Stomach (tissue), 8 donors: ENCODE measurements at regions not wholly inside any gene's neighbourhood (a gene's known extent, or its start where the extent isn't known, plus 50 kb on each side); places are given as distances from the start of the nearest gene placed in this dataset.

Experiments used
- DNase-seq, 2 donors: peaks; one replicate each; pipeline versions ENCODE4 v3.0.0 to v3.0.0-alpha.2; 2013 to 2019
- H3K27ac ChIP-seq, 5 donors: fragments of 200-600 bp in 4 of 5; sonication (generic) in 4 of 5; one replicate each; pipeline ENCODE4 v1.5.1; 2013 to 2019; ENCODE audit warnings: mild to moderate bottlenecking in 1 of 5, moderate library complexity in 1 of 5
- H3K27me3 ChIP-seq, 3 donors: fragments of 200-600 bp; sonication (generic); one replicate each; pipeline ENCODE4 v1.5.1; 2017 to 2019; ENCODE audit warnings: mixed run types in 1 of 3
- H3K36me3 ChIP-seq, 4 donors: fragments of 200-600 bp; sonication (generic); 1 replicate in 3 of 4; 2 replicates in 1 of 4; pipeline ENCODE4 v1.5.1; 2016 to 2019
- H3K4me1 ChIP-seq, 4 donors: fragments of 200-600 bp; sonication (generic); one replicate each; pipeline ENCODE4 v1.5.1; 2016 to 2019
- H3K4me3 ChIP-seq, 4 donors: fragments of 200-600 bp; sonication (generic) in 3 of 4; one replicate each; pipeline ENCODE4 v1.5.1; 2016 to 2019; ENCODE audit warnings: mild to moderate bottlenecking in 1 of 4
- H3K9me3 ChIP-seq, 4 donors: fragments of 200-600 bp; sonication (generic); one replicate each; pipeline ENCODE4 v1.5.1; 2016 to 2019
- CTCF ChIP-seq, 7 experiments: fragments of 450-650 bp in 4 of 7; fragments of 200-600 bp in 3 of 7; sonication (generic) in 3 of 7; IDR thresholded peaks; one replicate each; pipeline ENCODE4 v1.5.1; 2016 to 2019; ENCODE audit warnings: antibody characterized with exemption in 7 of 7, control low read depth in 2 of 7, mild to moderate bottlenecking in 1 of 7
- EP300 ChIP-seq: sonication (generic); formaldehyde crosslinking; IDR thresholded peaks from one replicate; pipeline ENCODE4 v1.6.1; 2017; ENCODE audit warnings: antibody characterized with exemption
- POLR2A ChIP-seq, 4 donors: fragments of 450-650 bp; IDR thresholded peaks; one replicate each; pipeline ENCODE4 v1.6.1; 2016; ENCODE audit warnings: antibody characterized with exemption in 4 of 4, control low read depth in 2 of 4, mild to moderate bottlenecking in 1 of 4, moderate library complexity in 1 of 4
- POLR2AphosphoS5 ChIP-seq, 3 donors: sonication (generic); formaldehyde crosslinking; IDR thresholded peaks; one replicate each; pipeline ENCODE4 v1.6.1; 2016; ENCODE audit warnings: antibody characterized with exemption in 3 of 3
- WGBS, 5 donors: extraction: QIAGEN DNeasy Blood & Tissue Kit in 3 of 5; methylation state at CpG; one replicate each; pipeline versions ENCODE4 v1.1.5 to v1.1.7; 2013 to 2018; 5-methylcytosine and 5-hydroxymethylcytosine counted together
- intact Hi-C: fragments of 100-400 bp; cut with DNase I; formaldehyde crosslinking; loops from one replicate; pipeline ENCODE4 v1.15.1; 2023; ENCODE audit warnings: low total_unique reads
- donor health status: healthy with polysubstance abuse.
- donor health status: Bipolar disorder and iron deficiency.
- donor health status: healthy.

DNA sequence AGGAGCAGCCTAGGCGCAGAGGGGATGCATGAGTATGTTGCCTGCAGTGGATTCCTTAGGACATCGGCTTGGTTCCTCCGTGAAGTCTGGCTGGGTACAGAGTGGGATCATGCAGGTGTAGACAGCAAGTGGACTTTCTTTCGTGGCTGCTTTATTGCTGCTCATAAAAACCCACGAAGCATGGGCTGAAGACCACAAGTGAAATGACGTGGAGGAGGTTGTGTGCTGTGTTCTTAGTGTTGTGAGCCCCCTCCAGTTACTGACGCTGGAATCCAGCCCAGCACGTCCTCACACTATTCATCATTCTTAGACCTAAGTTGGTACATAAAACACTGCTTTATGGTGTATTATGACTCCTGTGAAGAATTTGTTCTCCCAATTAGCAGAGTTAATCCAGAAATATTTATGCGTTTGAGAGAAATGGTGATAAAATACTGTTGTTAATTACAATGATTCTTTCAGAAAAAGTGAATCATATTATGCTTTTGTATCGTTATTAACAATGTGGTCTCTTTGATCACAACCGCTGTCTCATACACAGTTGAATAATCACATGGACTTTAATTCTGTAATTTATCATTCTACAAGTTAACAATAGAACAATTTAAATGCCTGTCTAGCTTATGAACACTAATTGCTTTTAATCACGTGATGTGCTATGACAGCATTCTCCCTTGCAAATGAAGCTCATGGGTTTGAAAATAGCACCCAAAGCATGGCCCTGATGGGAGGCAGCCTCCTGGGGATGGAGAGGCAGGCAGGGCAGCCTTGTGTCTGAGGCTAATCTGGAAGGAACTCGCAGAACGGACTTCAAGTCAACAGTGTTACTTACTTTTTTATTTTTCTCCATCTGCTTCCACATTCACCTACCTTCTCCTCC, 233.9 kb upstream of the SYNDIG1 start:
- 64 to 81% (median 72%) methylated on average over 14 of the region's 14 CpGs for WGBS, 5 donors
- no peak overlapping the region for H3K4me3 ChIP-seq
- no peak for TF ChIP-seq CTCF (IDR thresholded peaks at IDR 0.05)
- TF ChIP-seq EP300, result no peak
- no peak for TF ChIP-seq POLR2AphosphoS5 (IDR thresholded peaks at IDR 0.05)
- no peak for TF ChIP-seq POLR2A (IDR thresholded peaks at IDR 0.05)
- DNase-seq, result peak in 1 of 2 donors; percentile 24
- H3K9me3 ChIP-seq, result no peaks in the 10 kb centered on the region
- H3K27me3 ChIP-seq, result peaks cover 0 to 4% (median 0%) of the 10 kb centered on the region in 3 donors
- intact Hi-C loops, result no loop called here
- no peaks in the 10 kb centered on the region for H3K36me3 ChIP-seq
- H3K4me1 ChIP-seq, result no peaks in the 10 kb centered on the region
- H3K27ac ChIP-seq, result no peak overlapping the region

DNA sequence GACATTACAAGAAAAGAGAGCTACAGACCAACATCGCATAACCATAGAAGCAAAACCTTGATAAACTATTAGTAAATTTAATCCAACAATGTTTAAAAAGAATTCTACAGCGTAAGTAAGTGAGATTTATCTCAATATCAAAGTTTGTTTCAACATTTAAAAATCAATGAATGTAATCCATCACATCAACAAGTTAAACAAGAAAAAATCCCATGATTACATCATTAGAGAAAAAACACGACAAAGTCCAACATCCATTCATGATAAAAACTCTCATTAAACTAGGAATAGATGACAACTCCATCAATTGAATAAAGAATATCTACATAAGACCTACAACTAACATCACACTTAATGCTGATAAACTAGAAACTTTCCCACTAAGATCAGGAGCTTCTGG, 239.0 kb upstream of the GGTLC1 start:
- DNase-seq, result no peak
- 21 to 46% (median 39%) methylated on average over 3 of the region's 3 CpGs for WGBS, 5 donors
- Histone ChIP-seq H3K27me3 (no peaks in the 10 kb centered on the region), H3K4me1 (no peaks in the 10 kb centered on the region), H3K36me3 (no peaks in the 10 kb centered on the region), H3K27ac (no peak overlapping the region), H3K9me3 (no peaks in the 10 kb centered on the region), H3K4me3 (no peak overlapping the region)
- intact Hi-C loops, result no loop called here
- TF ChIP-seq POLR2A (IDR thresholded peaks at IDR 0.05) (no peak), POLR2AphosphoS5 (IDR thresholded peaks at IDR 0.05) (no peak), CTCF (IDR thresholded peaks at IDR 0.05) (no peak), EP300 (no peak)

- no peak for DNase-seq
- TF ChIP-seq POLR2AphosphoS5 (IDR thresholded peaks at IDR 0.05) (no peak), CTCF (IDR thresholded peaks at IDR 0.05) (no peak), EP300 (no peak), POLR2A (IDR thresholded peaks at IDR 0.05) (no peak)
- 49 to 57% (median 55%) methylated on average over 10 of the region's 10 CpGs for whole genome bisulfite sequencing, 5 donors
- intact Hi-C loops, result no loop called here
- no peaks in the 10 kb centered on the region for H3K4me1 ChIP-seq
- no peak overlapping the region for H3K4me3 ChIP-seq
- no peaks in the 10 kb centered on the region for H3K36me3 ChIP-seq
- H3K27me3 ChIP-seq, result peaks cover 0 to 20% (median 0%) of the 10 kb centered on the region in 3 donors
- no peak overlapping the region for H3K27ac ChIP-seq
- peaks cover 0 to 3% (median 0%) of the 10 kb centered on the region in 4 donors for H3K9me3 ChIP-seq
These were observed 223.9 kb upstream of the GGTLC1 start for GRCh38 chr20:24212494-24212893.

DNA sequence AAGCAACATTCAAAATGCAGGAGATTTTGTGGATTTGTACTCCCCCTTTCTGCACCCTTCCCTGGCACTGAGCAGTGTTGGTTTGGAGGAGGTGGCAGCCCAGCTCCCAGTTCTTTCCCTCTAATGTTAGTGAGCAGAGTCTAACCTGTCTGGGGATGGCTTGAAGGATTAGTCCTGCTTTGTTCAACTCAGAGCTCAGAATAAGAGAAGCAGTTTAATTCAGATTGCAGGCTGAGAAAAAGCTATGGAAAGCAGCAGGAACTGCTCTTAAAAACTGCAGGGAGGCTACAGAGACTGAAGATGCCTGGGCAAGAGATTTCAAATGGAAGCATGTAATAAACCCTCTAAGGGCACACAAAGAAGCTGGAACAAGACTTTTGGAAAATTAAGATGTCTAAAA, 223.4 kb upstream of the GGTLC1 start:
- TF ChIP-seq POLR2A (IDR thresholded peaks at IDR 0.05) (no peak), POLR2AphosphoS5 (IDR thresholded peaks at IDR 0.05) (no peak), CTCF (IDR thresholded peaks at IDR 0.05) (no peak), EP300 (no peak)
- Histone ChIP-seq H3K36me3 (no peaks in the 10 kb centered on the region), H3K9me3 (peaks cover 0 to under 1% (median 0%) of the 10 kb centered on the region in 4 donors), H3K4me1 (no peaks in the 10 kb centered on the region), H3K27me3 (peaks cover 0 to 20% (median 0%) of the 10 kb centered on the region in 3 donors), H3K4me3 (no peak overlapping the region), H3K27ac (no peak overlapping the region)
- intact Hi-C loops, result no loop called here
- DNase-seq, result no peak
